ENCODE measurements at regions not wholly inside any gene's neighbourhood (a gene's known extent, or its start where the extent isn't known, plus 50 kb on each side); places are given as distances from the start of the nearest gene placed in this dataset.

- Histone ChIP-seq H4K8ac (ENCODE audit: low read depth, low read length) (no peak overlapping the region), H2AK5ac (ENCODE audit: low read length) (no peak overlapping the region), H3K79me1 (ENCODE audit: low read length) (no peaks in the 10 kb centered on the region), H2BK120ac (ENCODE audit: low read depth, low read length) (no peak overlapping the region), H4K5ac (ENCODE audit: low read length) (no peak overlapping the region), H3K23ac (ENCODE audit: low read length) (no peak overlapping the region), H3K27ac (ENCODE audit: low read depth, low read length) (no peak overlapping the region), H3K56ac (ENCODE audit: low read length) (no peak overlapping the region), H3K9ac (ENCODE audit: low read length) (no peak overlapping the region), H2BK15ac (replicated peaks; ENCODE audit: low read depth) (no peak overlapping the region), H3K4me1 (ENCODE audit: control insufficient read depth, low read depth, low read length) (no peaks in the 10 kb centered on the region), H3K18ac (ENCODE audit: low read length) (no peak overlapping the region), H3K27me3 (ENCODE audit: insufficient read depth, low read length, poor library complexity) (no peaks in the 10 kb centered on the region), H3K4me2 (ENCODE audit: low read length) (no peak overlapping the region), H3K36me3 (ENCODE audit: control insufficient read depth, insufficient read depth, low read length) (no peaks in the 10 kb centered on the region), H3K4me3 (ENCODE audit: low read length) (no peak overlapping the region), H2BK5ac (ENCODE audit: low read length) (no peak overlapping the region), H3K79me2 (ENCODE audit: control insufficient read depth, insufficient read depth, low read length) (no peaks in the 10 kb centered on the region), H3K4ac (ENCODE audit: low read depth, low read length) (no peak overlapping the region)
- DNase-seq = no peak
- no CpG with 5 or more reads among the region's 5 CpGs for WGBS (ENCODE audit: extremely low coverage, insufficient coverage, low lambda C conversion rate)
Measured at GRCh38 chr14:75366963-75367362, 60.9 kb upstream of the JDP2 start.

- Histone ChIP-seq H3K9ac (ENCODE audit: low read length) (no peak overlapping the region), H2AK5ac (ENCODE audit: low read length) (no peak overlapping the region), H3K18ac (ENCODE audit: low read length) (no peak overlapping the region), H3K79me2 (ENCODE audit: control insufficient read depth, insufficient read depth, low read length) (no peaks in the 10 kb centered on the region), H3K36me3 (ENCODE audit: control insufficient read depth, insufficient read depth, low read length) (no peaks in the 10 kb centered on the region), H2BK120ac (ENCODE audit: low read depth, low read length) (no peak overlapping the region), H3K79me1 (ENCODE audit: low read length) (no peaks in the 10 kb centered on the region), H4K8ac (ENCODE audit: low read depth, low read length) (no peak overlapping the region), H3K4me3 (ENCODE audit: low read length) (no peak overlapping the region), H4K5ac (ENCODE audit: low read length) (no peak overlapping the region), H2BK5ac (ENCODE audit: low read length) (no peak overlapping the region), H3K4me1 (ENCODE audit: control insufficient read depth, low read depth, low read length) (no peaks in the 10 kb centered on the region), H3K56ac (ENCODE audit: low read length) (no peak overlapping the region), H3K4ac (ENCODE audit: low read depth, low read length) (no peak overlapping the region), H3K27ac (ENCODE audit: low read depth, low read length) (no peak overlapping the region), H3K23ac (ENCODE audit: low read length) (no peak overlapping the region), H2BK15ac (replicated peaks; ENCODE audit: low read depth) (no peak overlapping the region), H3K27me3 (ENCODE audit: insufficient read depth, low read length, poor library complexity) (no peaks in the 10 kb centered on the region), H3K4me2 (ENCODE audit: low read length) (no peak overlapping the region)
- no peak for DNase-seq
- no CpG with 5 or more reads among the region's 1 CpG for WGBS (ENCODE audit: extremely low coverage, insufficient coverage, low lambda C conversion rate)
Measured at GRCh38 chr14:75368333-75368732, 59.5 kb upstream of the JDP2 start.

- no peak overlapping the region for H2AK5ac ChIP-seq (ENCODE audit: low read length)
- no peak overlapping the region for H2BK5ac ChIP-seq (ENCODE audit: low read length)
- H4K8ac ChIP-seq (ENCODE audit: low read depth, low read length) = no peak overlapping the region
- no peak overlapping the region for H3K4me2 ChIP-seq (ENCODE audit: low read length)
- no peak overlapping the region for H3K56ac ChIP-seq (ENCODE audit: low read length)
- no peak overlapping the region for H3K4me3 ChIP-seq (ENCODE audit: low read length)
- DNase-seq = no peak
- no peaks in the 10 kb centered on the region for H3K27me3 ChIP-seq (ENCODE audit: insufficient read depth, low read length, poor library complexity)
- no peaks in the 10 kb centered on the region for H3K79me2 ChIP-seq (ENCODE audit: control insufficient read depth, insufficient read depth, low read length)
- H3K79me1 ChIP-seq (ENCODE audit: low read length) = no peaks in the 10 kb centered on the region
- WGBS (ENCODE audit: extremely low coverage, insufficient coverage, low lambda C conversion rate) = no CpG with 5 or more reads among the region's 1 CpG
- no peak overlapping the region for H2BK15ac ChIP-seq (replicated peaks; ENCODE audit: low read depth)
- H2BK120ac ChIP-seq (ENCODE audit: low read depth, low read length) = no peak overlapping the region
- H3K36me3 ChIP-seq (ENCODE audit: control insufficient read depth, insufficient read depth, low read length) = no peaks in the 10 kb centered on the region
- no peak overlapping the region for H3K4ac ChIP-seq (ENCODE audit: low read depth, low read length)
- H3K27ac ChIP-seq (ENCODE audit: low read depth, low read length) = no peak overlapping the region
- no peak overlapping the region for H3K9ac ChIP-seq (ENCODE audit: low read length)
- H4K5ac ChIP-seq (ENCODE audit: low read length) = no peak overlapping the region
- H3K23ac ChIP-seq (ENCODE audit: low read length) = no peak overlapping the region
- H3K4me1 ChIP-seq (ENCODE audit: control insufficient read depth, low read depth, low read length) = no peaks in the 10 kb centered on the region
- H3K18ac ChIP-seq (ENCODE audit: low read length) = no peak overlapping the region
Measured at GRCh38 chr14:75369506-75369905, 58.3 kb upstream of the JDP2 start.

- Histone ChIP-seq H3K18ac (ENCODE audit: low read length) (no peak overlapping the region), H4K5ac (ENCODE audit: low read length) (no peak overlapping the region), H3K27ac (ENCODE audit: low read depth, low read length) (no peak overlapping the region), H2BK15ac (replicated peaks; ENCODE audit: low read depth) (no peak overlapping the region), H3K23ac (ENCODE audit: low read length) (no peak overlapping the region), H3K79me2 (ENCODE audit: control insufficient read depth, insufficient read depth, low read length) (no peaks in the 10 kb centered on the region), H3K4me1 (ENCODE audit: control insufficient read depth, low read depth, low read length) (no peaks in the 10 kb centered on the region), H3K56ac (ENCODE audit: low read length) (no peak overlapping the region), H3K4me2 (ENCODE audit: low read length) (no peak overlapping the region), H3K4me3 (ENCODE audit: low read length) (no peak overlapping the region), H2BK5ac (ENCODE audit: low read length) (no peak overlapping the region), H3K36me3 (ENCODE audit: control insufficient read depth, insufficient read depth, low read length) (no peaks in the 10 kb centered on the region), H2AK5ac (ENCODE audit: low read length) (no peak overlapping the region), H3K27me3 (ENCODE audit: insufficient read depth, low read length, poor library complexity) (no peaks in the 10 kb centered on the region), H3K4ac (ENCODE audit: low read depth, low read length) (no peak overlapping the region), H4K8ac (ENCODE audit: low read depth, low read length) (no peak overlapping the region), H3K9ac (ENCODE audit: low read length) (no peak overlapping the region), H3K79me1 (ENCODE audit: low read length) (no peaks in the 10 kb centered on the region), H2BK120ac (ENCODE audit: low read depth, low read length) (no peak overlapping the region)
- no CpG with 5 or more reads among the region's 2 CpGs for WGBS (ENCODE audit: extremely low coverage, insufficient coverage, low lambda C conversion rate)
- no peak for DNase-seq
Measured at GRCh38 chr14:75370416-75371205, 57.2 kb upstream of the JDP2 start.

- Histone ChIP-seq H3K9ac (ENCODE audit: low read length) (no peak overlapping the region), H3K36me3 (ENCODE audit: control insufficient read depth, insufficient read depth, low read length) (no peaks in the 10 kb centered on the region), H2BK5ac (ENCODE audit: low read length) (no peak overlapping the region), H2BK15ac (replicated peaks; ENCODE audit: low read depth) (no peak overlapping the region), H3K4ac (ENCODE audit: low read depth, low read length) (no peak overlapping the region), H3K23ac (ENCODE audit: low read length) (no peak overlapping the region), H3K18ac (ENCODE audit: low read length) (no peak overlapping the region), H2BK120ac (ENCODE audit: low read depth, low read length) (no peak overlapping the region), H3K79me2 (ENCODE audit: control insufficient read depth, insufficient read depth, low read length) (no peaks in the 10 kb centered on the region), H3K56ac (ENCODE audit: low read length) (no peak overlapping the region), H3K79me1 (ENCODE audit: low read length) (no peaks in the 10 kb centered on the region), H3K4me1 (ENCODE audit: control insufficient read depth, low read depth, low read length) (no peaks in the 10 kb centered on the region), H3K4me2 (ENCODE audit: low read length) (no peak overlapping the region), H3K27me3 (ENCODE audit: insufficient read depth, low read length, poor library complexity) (no peaks in the 10 kb centered on the region), H3K4me3 (ENCODE audit: low read length) (no peak overlapping the region), H4K5ac (ENCODE audit: low read length) (no peak overlapping the region), H2AK5ac (ENCODE audit: low read length) (no peak overlapping the region), H3K27ac (ENCODE audit: low read depth, low read length) (no peak overlapping the region), H4K8ac (ENCODE audit: low read depth, low read length) (no peak overlapping the region)
- WGBS (ENCODE audit: extremely low coverage, insufficient coverage, low lambda C conversion rate) = no CpG with 5 or more reads among the region's 2 CpGs
- DNase-seq = no peak
Measured at GRCh38 chr14:75371297-75371696, 56.5 kb upstream of the JDP2 start.

GRCh38 chr14:75372260-75372659 lies 55.6 kb upstream of the JDP2 start:
- H3K56ac ChIP-seq (ENCODE audit: low read length) = no peak overlapping the region
- no CpG with 5 or more reads among the region's 5 CpGs for WGBS (ENCODE audit: extremely low coverage, insufficient coverage, low lambda C conversion rate)
- no peak overlapping the region for H3K23ac ChIP-seq (ENCODE audit: low read length)
- no peaks in the 10 kb centered on the region for H3K36me3 ChIP-seq (ENCODE audit: control insufficient read depth, insufficient read depth, low read length)
- no peak overlapping the region for H2AK5ac ChIP-seq (ENCODE audit: low read length)
- no peaks in the 10 kb centered on the region for H3K79me1 ChIP-seq (ENCODE audit: low read length)
- H3K18ac ChIP-seq (ENCODE audit: low read length) = no peak overlapping the region
- H3K4me1 ChIP-seq (ENCODE audit: control insufficient read depth, low read depth, low read length) = no peaks in the 10 kb centered on the region
- H3K27ac ChIP-seq (ENCODE audit: low read depth, low read length) = no peak overlapping the region
- no peaks in the 10 kb centered on the region for H3K79me2 ChIP-seq (ENCODE audit: control insufficient read depth, insufficient read depth, low read length)
- H2BK15ac ChIP-seq (replicated peaks; ENCODE audit: low read depth) = no peak overlapping the region
- H4K8ac ChIP-seq (ENCODE audit: low read depth, low read length) = no peak overlapping the region
- no peak overlapping the region for H4K5ac ChIP-seq (ENCODE audit: low read length)
- H2BK5ac ChIP-seq (ENCODE audit: low read length) = no peak overlapping the region
- no peak overlapping the region for H3K4me3 ChIP-seq (ENCODE audit: low read length)
- no peak overlapping the region for H3K4ac ChIP-seq (ENCODE audit: low read depth, low read length)
- no peak overlapping the region for H3K9ac ChIP-seq (ENCODE audit: low read length)
- no peaks in the 10 kb centered on the region for H3K27me3 ChIP-seq (ENCODE audit: insufficient read depth, low read length, poor library complexity)
- no peak overlapping the region for H3K4me2 ChIP-seq (ENCODE audit: low read length)
- no peak overlapping the region for H2BK120ac ChIP-seq (ENCODE audit: low read depth, low read length)
- no peak for DNase-seq

Measured in mesendoderm (in vitro differentiated cells).